ENCODE measurements at regions not wholly inside any gene's neighbourhood (a gene's known extent, or its start where the extent isn't known, plus 50 kb on each side); places are given as distances from the start of the nearest gene placed in this dataset.
"Not testable (repeated sequence)": the region's sequence is repeated elsewhere in the genome, so short reads cannot be mapped to it uniquely, and the experiment has no call there.

GRCh38 chr3:110344897-110345767 is 726.5 kb upstream of the NECTIN3 start:
- DNase-seq, result no peak

DNA sequence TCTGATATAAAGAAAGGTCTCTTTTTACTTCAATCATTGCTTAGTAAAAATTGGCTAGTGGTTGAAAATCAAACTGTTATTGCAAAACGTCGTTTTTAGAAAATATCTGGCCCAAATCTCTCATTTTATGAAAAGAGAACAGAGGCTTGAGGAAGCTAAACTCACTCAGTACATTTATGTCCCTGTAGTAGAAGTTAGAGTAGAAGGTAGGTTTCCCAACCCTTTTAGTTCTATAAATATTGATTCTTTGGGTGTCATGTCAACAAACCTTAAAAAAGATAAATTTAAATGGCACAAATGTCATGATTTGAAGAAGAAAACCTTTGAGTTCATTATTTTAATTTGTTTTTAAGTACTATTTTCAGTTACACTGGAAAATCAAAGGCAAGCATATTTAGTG is 722.3 kb upstream of the NECTIN3 start:
- DNase-seq, result no peak

DNA sequence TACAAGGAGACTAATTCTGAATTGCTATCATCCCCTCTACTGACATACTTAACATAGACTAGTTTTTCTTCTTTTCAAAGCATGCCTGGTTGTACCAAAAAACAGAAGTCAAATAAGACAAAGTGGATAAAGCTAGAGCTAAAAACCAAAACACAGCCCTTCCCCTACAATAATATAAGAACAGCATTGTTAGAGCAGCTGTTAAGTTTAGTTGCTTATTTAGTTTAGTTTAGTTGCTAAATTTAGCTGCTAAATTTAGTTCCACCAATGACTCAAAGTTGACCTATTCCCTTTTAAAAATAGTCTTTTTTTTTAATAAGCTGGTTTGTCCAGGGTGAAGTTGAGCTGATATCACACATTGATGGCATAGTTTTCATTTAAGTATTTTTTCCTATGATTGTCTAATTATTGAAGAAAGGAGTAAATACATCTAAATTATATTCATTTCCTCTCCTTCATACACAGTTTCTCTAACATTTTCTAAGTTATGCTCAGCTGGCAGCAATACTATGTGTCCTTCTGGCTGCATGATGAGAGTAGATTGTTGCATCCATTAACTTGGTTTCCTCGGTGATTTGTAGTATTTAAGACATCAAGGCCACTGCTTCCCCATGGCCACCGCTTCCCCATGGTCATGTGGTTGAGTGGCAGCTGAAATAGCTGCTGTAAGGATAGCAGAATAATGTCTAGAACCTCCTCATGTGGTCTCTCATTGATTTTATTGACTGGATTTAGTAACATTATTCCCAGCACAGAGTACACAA is 718.6 kb upstream of the NECTIN3 start:
- no peak for DNase-seq

DNA sequence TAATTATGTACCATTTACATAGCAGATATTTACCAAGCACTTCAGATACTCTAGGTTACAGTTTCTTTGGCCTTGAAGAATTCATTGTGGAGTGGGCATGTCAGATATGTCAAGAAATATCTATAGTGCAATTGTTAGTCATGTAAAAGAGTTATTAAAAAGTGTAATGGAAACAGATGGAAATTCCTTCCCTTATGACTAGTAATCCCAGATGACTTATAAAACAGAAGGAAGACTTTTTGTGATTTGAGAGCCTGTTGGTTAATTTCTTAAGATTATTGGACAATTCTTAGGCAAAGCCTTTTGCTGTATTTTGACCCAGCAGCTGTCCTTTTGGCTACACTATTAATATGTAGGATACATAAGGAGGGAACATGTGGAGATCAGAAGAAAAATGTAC is 708.9 kb upstream of the NECTIN3 start:
- no peak for DNase-seq

DNA sequence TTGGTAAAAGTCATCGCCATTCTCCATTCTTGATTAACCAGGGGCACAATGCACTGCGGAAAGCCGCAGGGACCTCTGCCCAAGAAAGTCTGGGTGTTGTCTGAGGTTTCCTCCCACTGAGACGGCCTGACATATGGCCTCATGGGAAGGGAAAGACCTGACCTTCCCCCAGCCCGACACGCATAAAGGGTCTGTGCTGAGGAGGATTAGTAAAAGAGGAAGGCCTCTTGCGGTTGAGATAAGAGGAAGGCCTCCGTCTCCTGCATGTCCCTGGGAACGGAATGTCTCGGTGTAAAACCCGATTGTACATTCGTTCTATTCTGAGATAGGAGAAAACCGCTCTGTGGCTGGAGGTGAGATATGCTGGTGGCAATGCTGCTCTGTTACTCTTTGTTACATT is 704.3 kb upstream of the NECTIN3 start:
- not testable (repeated sequence) for DNase-seq

GRCh38 chr3:110375751-110376518 is 695.7 kb upstream of the NECTIN3 start:
- no peak for DNase-seq

DNA sequence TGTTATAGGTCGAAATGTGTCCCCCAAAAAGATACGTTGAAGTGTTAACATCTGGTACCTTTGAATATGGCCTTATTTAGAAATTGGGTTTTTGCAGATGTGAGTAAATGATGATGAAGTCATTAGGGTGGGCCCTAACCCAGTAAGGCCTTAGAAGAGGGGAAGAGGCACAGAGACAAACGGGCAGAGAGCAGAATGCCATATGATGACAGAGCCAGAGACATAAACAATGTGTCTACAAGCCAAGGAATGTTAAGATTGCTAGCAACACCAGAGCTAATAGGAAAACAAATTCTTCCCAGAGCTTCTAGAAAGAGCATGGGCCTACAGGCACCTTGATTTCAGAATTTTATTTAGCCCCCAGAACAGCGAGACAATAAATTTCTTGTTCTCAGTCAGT is 693.1 kb upstream of the NECTIN3 start:
- no peak for DNase-seq

DNA sequence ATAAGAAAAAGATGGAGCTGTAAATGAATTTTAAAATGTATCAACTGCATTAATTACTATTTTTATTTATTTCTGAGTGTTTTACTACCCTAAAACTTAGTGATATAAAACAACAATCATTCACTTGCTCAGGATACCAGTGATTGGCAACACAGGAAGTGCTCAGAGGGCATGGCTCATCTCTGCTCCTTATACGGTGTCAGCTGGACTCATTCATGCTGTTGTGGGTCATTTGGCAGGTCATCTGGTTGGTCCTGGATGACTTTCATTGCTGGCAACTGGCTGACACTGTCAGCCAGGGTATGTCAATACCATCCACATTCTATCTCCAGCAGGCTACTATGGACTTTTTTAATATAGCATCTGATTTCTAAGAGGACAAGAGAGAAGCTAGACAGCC is 689.6 kb upstream of the NECTIN3 start:
- no peak for DNase-seq

DNA sequence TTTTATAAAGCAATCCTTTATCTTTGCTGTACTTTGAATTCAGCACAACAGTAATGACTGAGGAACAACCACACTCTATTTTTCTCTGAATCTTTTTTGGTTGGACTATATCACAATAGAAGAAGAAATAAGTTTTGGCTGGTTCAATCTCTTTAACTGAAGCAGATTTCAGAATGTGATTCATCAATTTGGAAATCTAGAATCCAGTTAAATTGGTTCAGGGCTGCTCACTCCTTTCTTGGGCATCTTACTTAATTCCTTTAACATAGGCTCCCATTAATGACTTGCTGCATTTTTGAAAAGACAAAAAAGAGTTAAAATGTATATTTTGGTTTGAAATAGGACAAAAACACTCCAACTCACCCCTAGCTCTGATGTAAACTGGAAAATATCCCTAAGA is 688.3 kb upstream of the NECTIN3 start:
- no peak for DNase-seq

DNA sequence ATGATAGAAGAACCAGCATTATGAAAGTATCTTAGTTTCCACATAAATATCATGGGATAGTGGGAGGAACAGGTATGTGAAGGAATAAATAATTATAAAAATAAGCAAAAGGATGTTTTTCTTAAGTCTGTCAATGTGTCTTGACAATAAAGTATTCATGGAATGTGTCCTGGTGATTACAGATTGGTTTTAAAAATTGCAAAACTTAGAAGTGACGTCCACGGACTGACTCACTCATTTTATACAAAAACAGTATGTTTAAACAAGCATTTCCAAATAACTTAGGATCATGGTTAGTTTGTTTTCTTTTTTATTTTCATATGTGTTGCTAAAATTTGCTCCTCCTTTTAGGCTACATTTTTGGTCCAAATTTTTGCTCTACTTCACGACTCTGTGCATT is 687.0 kb upstream of the NECTIN3 start:
- DNase-seq, result no peak

DNA sequence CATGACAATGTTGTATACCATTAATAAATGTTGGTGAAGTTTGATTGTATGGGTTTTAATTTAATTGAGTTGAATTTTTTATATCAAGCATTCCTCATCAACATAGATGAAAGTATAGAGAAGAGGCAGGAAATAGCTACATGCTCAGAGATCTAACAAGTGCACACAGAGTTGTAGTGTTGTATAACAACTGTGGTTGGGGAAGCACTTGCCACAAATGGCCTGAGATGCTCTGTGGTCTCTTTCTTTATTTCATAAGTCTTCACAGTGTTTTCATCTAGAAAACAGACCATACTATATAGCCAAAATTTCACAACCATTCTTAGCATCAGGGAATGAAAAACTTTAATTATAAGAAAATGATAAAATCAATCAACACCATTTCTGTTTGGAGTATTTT is 682.6 kb upstream of the NECTIN3 start:
- DNase-seq, result no peak

DNA sequence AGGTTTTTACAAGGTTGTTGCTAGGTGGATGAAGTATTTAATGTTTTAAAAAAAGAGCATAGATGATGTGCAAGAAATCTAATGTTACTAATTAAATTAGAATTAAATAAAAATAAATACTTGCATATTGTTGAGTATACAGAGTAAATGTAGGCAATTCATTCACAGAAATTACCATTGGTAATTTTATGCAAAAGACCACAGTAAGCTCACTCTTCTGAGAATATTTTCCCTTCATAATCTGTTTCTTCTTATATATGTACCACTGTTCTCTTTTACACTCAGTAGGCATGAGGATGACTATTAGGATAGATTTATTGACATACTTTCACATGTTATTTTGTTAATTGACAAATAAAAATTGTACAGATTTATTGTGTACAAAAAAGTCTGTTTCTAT is 681.2 kb upstream of the NECTIN3 start:
- no peak for DNase-seq

GRCh38 chr3:110391042-110391441 is 680.6 kb upstream of the NECTIN3 start:
- no peak for DNase-seq

GRCh38 chr3:110391640-110392395 is 679.8 kb upstream of the NECTIN3 start:
- no peak for DNase-seq

DNA sequence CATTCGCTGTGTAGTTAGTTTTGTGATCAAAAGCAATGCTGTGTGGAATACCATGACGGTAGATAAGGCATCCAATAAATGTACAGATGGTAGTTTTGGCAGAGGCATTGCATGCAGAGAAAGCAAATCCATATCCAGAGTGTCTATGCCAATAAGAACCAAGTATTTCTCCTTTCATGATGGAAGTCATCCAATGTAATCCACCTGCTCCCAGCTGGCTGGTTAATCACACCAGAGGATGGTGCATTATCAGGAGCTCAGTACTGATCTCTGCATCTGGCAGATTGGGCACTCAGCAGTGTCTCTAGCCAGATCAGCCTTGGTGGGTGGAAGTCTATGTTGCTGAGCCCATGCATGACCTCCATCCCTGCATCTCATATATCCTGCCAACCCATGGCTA is 677.7 kb upstream of the NECTIN3 start:
- no peak for DNase-seq

- no peak for DNase-seq
Observed at GRCh38 chr3:110397115-110397514, 674.5 kb upstream of the NECTIN3 start.

- DNase-seq, result no peak
Observed at GRCh38 chr3:110400315-110400714, 671.3 kb upstream of the NECTIN3 start.

GRCh38 chr3:110405830-110406585 is 665.6 kb upstream of the NECTIN3 start:
- DNase-seq, result no peak

- DNase-seq, result no peak
Observed at GRCh38 chr3:110413266-110413665, 658.4 kb upstream of the NECTIN3 start.

DNA sequence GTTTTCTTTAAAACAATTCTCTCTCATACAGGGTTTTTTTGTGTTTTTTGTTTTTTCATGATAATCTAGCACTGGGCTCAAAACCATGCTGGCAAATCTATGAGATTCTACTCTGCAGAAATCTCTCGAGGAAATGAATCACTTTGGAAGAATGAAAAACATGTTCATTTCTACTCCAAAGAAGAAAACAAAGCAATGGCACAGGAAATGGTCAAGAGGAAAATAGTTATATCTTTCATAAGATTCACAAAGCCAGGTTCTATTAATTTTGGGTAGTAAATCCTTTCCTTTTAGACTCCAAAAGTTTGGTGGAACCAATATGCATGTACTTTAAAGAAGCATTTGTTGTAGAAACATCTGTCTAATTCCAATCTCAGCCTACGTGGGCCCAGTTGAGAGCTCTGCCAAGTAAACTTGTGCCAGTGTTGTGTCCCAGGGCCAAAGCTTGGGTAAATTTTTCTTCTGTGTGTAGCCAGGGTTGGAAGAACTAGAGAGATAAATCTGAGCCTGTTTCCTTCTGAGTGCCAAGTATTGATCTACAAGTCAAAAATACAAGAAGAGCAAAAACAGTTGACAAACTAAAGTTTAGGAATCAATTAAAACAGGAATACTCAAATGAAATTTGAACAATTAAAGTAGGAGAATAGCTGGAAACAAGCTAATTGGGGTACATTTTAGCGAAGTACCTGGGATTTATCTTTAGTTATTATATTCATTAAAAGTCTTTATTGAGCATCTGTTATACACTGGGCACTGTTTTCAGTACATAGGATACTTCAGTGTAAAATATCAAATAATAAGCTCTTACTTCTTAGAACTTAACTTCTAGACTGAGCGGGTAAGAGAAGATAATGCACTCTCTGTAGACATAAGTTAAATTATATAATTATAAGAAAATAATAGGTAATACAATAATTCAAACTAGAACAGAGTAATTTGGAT is 657.5 kb upstream of the NECTIN3 start:
- DNase-seq, result no peak

GRCh38 chr3:110414855-110415254 is 656.8 kb upstream of the NECTIN3 start:
- no peak for DNase-seq
